HepG2 (cell line): ENCODE measurements at regions not wholly inside any gene's neighbourhood (a gene's known extent, or its start where the extent isn't known, plus 50 kb on each side); places are given as distances from the start of the nearest gene placed in this dataset.

Experiments
- POLR2AphosphoS2 ChIP-seq: IDR thresholded peaks from 2 replicates; pipeline ENCODE4 v1.6.1; 2011; ENCODE audit warnings: low read depth, low read length, improper control_type of control experiment
- ZNF766 ChIP-seq: sonication (generic); formaldehyde crosslinking; IDR thresholded peaks from 2 replicates; pipeline ENCODE4 v1.5.0; 2020; ENCODE audit warnings: missing genetic modification reagents, borderline replicate concordance

DNA sequence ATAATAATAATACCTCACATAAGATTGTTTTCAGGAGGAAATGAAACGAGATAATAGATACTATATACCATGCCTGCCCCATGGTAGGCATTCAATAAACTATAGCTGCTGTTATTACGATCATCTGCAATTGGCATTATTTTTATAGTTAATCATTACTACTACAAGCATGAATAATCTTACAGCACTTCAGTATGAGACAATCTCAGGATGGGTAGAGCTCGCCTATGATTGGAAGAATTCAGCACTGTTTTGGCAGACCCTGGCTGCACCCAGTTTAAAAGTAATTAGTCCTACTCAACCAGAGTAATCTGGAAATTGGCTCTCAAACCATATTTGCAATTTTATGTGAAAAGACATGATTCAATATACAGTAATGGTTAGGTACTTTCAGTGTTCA, 105.0 kb upstream of the DPYD start:
- TF ChIP-seq POLR2AphosphoS2 (no peak), ZNF766 (no peak)
